ENCODE measurements at regions not wholly inside any gene's neighbourhood (a gene's known extent, or its start where the extent isn't known, plus 50 kb on each side); places are given as distances from the start of the nearest gene placed in this dataset.
"Not testable (repeated sequence)": the region's sequence is repeated elsewhere in the genome, so short reads cannot be mapped to it uniquely, and the experiment has no call there.

DNA sequence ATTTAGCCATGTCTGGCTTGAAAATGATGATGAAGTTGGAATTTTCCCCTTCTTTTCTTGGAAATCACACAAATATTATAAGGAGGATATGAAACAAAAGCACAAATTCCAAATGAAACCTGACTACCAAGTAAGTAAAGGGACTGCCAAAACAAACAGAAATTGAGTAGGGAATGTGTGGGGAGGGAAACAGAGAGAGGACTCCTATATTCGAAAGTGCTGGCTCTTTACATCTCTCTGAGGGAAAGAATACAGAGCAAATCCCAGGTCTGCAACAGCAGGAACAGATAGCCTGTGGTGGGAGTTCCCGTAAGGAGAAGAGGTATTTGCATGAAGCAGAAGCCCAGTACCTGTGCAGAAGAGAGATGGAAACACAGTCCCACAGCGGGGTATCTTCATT is 583.7 kb downstream of the EPM2A start:
- no peak for DNase-seq

DNA sequence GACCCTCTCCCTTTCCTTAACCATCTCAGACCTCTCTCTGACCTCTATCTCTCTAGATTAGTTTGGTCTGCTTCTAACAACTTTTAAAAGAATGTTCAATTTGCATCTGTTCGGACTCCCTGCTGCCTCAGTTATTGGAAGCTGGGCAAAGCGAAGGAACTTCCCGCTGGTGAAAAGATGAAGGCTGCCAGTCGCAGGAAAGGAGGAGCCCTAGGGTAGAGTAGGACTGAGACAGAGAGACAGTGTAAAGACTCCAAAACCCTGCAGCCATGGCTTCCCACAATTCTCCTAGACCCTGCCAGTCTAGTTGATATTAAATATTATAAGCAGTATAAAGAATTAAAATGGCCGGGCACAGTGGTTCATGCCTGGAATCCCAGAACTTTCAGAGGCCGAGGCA is 581.8 kb downstream of the EPM2A start:
- no peak for DNase-seq

DNA sequence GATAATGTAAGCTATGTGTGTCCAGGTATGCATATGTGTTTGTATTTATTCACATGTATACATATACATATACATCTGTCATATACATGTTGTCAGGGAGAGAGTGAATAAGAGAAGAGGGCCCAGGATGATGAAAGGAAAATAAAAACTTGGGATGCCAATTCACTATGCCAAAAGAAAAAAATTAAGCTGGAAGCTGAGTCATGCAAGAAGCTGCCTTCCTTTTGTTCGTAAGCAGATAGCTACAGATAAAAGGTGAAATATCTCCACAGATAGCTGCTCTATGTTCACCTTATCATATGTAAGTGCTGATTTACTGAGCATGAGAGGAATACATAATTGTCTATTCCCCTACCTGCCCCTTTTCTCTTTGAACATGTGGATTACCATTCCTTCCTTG is 579.9 kb downstream of the EPM2A start:
- DNase-seq, result no peak

DNA sequence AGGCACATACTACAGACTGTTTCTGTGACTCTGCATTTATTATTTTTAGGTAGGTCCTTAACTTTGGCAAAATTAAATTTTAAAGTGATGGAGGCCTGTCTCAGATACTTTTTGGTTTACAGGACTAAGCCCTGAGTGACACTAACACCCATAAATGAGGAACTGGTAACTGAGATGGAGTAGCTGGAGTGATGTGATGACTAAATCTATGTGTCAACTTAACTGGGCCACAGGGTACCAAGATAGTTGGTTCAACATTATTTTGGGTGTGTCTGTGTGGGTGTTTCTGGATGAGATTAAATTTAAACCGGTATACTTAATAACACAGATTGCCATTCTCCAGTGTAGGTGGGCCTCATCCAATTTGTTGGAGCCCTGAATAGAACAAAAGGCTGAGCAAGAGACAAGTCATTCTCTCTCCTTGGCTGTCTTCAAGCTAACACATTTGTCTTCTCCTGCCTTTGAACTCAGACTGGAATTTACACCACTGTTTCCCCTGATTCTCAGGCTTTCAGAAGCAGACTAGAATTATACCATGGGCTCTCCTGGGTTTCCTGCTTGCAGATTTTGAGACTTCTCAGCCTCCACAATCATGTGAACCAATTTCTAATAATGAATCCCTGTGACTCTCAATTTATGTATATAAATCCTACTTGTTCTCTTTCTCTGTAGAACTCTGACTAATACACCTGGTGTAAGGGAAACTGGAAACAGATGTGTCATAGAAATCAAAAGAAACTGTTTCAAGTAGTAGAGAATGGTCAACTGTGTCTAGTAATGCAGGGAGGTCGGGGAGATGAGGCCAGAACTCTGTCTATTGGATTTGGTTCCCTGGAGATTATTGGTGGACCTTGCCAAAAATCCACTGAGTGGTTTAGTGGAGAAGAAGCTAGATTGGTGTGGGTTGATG is 579.2 kb downstream of the EPM2A start:
- no peak for DNase-seq

DNA sequence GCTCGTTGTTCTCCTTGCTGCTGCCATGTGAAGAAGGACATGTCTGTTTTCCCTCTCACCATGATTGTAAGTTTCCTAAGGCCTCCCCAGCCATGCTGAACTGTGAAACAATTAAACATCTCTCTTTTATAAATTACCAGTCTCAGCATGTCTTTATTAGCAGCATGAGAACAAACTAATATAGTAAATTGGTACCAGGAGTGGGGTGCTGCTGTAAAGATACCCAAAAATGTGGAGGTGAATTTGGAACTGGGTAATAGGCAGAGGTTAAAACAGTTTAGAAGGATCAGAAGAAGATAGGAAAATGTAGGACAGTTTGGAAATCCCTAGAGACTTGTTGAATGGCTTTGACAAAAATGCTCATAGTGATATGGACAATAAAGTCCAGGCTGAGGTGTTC is 576.7 kb downstream of the EPM2A start:
- DNase-seq, result not testable (repeated sequence)

DNA sequence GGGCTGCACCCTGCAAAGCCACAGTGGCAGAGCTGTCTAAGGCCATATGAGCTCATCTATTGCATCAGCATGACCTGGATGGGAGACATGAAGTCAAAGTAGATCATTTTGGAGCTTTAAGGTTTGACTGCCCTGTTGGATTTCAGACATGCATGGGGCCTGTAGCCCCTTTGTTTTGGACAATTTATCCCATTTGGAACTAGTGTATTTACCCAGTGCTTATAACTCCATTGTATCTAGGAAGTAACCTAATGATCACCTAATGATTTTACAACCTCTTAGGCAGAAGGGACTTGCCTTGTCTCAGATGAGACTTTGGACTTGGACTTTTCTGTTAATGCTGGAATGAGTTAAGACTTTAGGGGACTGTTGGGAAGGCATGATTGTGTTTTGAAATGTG is 575.4 kb downstream of the EPM2A start:
- DNase-seq, result no peak

DNA sequence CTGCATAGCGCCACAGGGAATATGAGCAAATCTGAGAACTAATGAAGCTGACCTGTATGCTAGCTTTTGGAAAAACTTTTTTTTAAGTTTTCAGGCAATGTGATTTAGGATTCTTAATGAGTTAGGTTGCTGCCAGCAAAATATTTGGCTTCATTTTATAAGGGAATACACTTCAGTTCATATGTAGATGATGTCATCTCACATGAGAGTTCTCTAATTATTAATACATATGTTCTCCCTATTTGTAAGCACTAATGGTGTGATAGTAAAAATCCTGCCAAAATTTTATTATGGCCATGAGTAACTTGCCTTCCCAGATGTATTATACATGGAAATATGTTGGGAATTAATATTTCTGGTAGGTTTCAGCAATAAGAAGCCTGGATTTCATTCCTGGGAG is 573.8 kb downstream of the EPM2A start:
- DNase-seq, result no peak

DNA sequence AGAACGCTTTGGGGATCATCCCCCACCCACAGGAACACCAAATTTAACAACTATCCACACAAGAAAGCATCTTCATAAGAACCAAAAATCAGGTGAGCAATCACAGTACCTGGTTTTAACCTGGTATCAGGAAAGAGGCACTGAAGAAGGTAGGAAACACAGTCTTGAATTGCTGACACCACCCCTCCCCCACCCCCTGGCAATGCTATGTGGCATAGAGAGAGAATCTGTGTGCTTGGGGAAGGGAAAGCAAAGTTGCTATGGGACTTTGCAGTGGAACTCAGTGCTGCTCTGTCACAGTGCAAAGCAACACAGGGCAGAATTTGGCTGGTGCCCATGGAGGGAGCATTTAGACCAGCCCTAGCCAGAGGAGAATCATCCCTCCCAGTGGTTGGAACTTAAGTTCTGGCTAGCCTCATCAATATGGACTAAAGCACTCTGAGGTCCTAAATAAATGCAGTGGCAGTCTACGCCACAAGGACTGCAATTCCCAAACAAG is 565.5 kb downstream of the EPM2A start:
- no peak for DNase-seq

DNA sequence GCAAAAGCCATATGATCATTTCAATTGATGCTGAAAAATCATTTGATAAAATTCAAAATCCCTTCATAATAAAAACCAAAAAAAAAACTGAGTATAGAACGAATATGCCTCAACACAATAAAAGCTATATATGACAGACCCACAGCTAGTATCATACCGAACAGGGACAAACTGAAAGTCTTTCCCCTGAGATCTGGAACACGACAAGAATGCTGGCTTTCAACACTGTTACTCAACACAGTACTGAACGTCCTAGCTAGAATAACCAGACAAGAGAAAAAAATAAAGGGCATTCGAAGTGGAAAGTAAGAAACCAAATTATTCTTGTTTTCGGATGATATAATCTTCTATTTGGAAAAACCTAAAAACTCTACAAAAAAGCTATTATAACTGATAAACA is 559.9 kb downstream of the EPM2A start:
- no peak for DNase-seq

DNA sequence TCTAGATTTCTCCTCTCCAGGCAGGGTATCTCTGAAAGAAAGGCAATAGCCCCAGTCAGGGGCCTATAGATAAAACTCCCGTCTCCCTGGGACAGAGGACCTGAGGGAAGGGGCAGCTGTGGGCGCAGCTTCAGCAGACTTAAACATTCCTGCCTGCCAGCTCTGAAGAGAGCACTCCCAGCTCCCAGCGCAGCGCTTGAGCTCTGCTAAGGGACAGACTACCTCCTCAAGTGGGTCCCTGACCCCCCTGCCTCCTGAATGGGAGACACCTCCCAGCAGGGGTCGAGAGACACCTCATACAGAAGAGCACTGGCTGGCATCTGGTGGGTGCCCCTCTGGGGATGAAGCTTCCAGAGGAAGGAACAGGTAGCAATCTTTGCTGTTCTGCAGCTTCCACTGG is 556.9 kb downstream of the EPM2A start:
- no peak for DNase-seq

DNA sequence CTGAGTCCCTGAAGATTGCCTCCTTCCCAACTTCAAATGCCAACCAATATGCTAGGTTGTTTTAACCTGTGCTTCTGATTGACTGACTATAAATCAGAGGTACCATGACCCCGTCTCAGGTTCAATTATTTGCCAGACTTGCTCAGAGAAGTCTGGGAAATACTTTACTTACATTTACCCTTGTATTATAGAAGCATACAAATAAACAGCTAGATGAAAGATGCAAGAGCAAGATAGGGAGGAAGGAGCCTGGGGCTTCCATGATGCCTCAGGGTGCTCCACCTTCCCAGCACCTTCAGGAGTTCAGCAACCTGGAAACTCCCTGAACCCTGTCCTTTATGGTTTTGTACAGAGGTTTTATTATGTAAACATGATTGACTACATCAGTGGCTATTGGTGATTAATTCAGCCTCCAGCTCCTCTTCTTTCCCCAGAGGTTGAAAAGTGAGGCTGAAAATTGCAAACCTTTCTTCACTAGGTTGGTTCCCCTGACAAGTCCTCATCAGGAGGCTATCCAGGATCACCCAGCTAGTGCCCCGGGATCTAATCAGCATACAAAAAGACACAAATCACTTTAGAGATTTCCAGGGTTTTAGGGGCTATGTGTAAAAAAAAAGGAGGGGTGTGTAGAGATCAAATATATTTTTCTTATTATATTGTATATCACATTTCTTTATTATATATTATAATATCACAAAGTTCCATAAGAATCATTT is 547.7 kb downstream of the EPM2A start:
- no peak for DNase-seq

DNA sequence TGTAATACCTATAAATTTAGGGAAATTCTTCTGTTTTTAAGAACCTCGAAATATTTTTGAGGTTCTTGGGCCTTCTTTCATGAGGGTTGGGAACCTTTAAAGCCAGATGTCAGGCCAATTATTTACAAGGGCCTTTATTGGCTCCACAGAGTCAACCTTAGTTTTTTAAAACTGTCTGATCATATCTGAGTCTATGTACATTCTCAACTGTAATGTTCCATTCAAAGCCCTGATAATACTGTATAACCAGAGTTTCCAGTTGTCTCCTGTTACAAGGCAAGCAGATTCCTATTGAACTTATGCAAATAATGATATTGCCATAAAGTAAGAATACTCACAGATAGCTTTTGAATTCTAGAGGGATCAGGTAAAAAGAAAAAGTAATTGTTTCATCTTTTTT is 545.5 kb downstream of the EPM2A start:
- no peak for DNase-seq

DNA sequence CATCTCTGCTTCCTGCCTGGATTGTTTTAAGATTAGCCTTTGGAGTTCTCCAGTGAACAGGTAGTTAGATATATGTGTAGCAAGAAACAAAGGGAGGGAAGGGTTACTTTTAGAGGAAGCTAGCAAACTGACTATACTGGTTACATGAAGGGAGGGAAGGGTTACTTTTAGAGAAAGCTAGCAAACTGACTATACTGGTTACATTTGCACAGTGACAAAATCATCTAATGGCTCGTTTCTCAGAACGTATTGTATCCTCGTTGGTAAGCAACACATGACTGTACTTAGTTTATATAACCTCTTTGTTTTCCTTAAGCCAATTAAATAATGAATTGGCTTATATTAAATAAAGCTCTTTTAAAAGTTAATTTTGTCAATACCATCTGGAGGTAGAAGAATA is 540.9 kb downstream of the EPM2A start:
- DNase-seq, result no peak

DNA sequence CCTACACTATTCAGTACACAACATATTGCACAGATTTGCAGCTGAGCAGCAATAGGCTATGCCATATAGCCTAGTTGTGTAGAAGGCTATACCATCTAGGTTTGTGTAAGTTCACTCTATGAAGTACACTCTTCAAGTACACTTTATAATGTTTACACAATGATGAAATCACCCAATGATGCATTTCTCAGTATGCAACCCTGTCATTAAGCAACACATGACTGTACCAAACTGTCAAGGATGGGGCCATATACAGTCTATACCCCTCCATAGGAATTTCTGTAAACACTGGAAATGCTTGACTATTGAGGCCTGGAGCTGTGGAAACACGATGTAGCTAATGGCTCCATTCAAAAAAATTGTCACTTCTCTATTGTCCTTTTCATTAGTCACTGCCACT is 535.4 kb downstream of the EPM2A start:
- no peak for DNase-seq

DNA sequence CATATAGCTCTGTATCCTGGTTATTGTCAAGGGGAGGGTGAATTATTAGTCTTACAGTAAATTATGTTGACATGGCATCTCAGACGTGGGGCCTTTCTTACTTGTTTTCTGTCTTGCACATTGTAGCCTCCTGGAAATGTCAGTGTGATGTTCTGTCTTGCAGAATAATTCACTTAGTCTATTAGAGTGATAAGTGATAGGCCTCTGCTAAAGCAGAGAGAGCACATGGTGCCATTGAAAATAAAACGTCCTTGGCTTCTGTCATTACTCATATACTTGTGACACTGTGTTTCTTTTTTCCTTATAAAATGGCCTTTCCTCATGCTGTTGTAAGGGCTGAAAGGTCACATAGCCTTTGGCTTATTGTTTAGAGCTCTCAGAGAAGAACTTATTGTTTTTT is 531.0 kb downstream of the EPM2A start:
- DNase-seq, result no peak

DNA sequence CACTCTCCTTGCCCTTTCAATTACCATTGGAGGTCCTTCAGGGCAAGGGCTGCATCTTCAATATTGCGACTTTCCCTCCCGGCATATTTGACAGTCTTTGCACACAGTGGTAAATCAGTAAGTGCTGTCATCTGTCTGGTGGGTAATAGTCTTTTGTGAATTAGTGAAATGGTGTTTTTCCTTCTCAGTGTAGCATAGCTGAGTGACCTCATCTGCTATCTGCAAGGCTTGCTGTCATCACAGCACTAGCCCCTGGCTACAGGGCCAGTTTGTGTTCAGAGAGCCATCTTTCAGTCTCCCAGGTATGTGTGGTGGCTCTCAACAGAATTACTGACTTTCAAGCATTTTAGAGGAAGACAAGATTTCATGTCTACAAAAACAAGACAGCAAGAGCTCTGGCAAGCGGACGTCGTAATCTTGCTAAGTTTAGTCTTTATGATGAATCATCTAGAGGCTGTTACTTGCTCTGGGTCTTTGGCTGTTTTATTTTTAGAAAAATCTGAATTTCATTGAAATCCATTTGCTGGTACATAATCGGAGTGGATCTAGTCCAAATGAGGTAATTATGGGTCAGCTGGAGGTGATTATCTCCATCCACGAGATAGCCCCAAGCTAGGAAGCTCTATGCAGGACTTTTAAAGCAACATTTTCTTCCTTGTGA is 528.9 kb downstream of the EPM2A start:
- DNase-seq, result no peak

DNA sequence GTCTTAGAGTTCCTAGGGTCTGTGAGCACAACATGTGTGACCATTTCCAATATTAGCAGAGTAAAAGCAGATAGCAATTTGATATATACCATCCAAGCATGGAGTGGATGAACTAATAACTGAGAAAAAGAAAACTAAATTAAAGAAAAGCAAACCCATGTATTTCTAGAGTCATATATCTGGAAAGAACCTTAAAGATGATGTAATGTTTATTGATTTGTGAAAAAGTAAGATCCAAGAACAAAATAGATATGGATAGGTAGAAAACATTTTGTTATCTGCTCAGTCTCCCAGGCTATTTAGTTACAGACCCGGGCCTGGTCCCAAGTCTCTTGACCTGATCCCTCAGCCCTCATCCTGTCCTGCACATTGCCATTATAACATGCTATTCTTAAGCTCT is 526.8 kb downstream of the EPM2A start:
- no peak for DNase-seq

DNA sequence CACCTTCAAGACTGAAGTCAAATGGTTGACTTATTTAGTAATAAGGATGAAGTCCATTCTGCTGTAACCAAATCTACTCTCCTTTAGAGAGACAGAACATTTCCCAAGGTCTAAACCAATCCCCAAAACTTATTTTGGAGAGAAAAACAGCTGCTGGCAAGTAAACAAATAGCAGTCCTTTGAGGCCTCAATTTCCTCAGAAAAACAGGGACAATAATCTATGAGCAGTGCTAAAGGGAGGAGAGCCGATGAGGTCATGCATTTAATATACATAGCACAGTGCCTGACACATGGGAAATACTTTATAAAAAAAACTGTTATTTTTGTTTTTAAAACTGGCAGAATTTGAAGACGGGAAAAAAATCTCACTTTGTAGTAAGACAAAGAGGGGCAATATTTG is 526.0 kb downstream of the EPM2A start:
- no peak for DNase-seq

DNA sequence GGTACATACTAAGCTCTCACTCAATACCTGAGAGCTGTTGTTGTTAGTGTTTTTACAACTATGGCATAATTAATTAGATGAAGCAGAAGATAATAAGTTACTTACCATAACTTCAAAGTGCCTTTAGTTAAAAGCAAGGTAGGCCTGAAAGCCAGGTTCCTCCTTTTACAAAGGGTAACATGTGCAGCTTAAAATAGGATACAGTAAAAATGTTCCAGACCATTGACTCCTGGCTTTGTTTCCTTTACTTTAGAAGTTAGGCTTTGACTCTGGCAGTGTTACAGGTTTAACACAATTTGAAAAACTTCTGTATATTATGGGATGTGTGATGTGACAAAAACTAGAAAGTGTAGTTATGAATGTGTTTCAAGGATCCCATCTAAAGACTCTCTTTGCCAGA is 522.5 kb downstream of the EPM2A start:
- no peak for DNase-seq

DNA sequence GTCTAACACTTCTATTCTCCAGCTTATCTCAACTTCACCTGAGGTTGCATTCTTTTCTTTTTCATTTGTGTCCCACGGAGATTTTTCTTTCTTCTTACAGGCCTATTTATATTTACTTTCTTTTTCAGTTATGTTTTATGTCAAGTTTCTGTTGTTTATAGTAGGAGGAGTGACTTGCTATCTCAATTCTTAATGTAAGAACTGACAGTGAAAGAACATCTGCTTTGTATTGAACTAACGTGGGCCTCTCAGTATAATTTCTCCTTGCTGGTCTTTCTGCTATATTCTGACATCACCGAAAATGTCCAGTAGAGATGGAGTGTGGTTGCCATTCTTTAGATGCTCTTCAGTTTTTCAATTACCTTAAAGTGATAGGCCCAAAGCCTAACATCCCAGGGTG is 521.7 kb downstream of the EPM2A start:
- DNase-seq, result no peak

DNA sequence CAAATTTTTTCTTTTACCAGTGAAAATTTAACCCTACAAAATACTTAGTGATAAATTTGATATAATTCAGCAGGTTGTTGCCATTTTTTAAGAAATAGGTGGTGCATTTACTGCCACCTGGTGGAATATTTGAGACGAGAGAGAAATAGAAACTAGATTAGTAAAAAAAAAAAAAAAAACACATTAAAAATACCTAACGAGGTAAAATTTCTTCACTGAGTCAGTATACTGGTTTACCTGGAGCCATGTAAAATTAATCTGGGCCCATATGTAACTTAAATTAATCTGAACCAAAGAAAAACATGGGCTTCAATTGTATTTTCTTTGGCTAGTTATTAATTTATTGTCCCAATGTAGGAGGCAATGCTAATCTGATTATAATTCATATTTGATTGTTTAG is 520.8 kb downstream of the EPM2A start:
- DNase-seq, result peak; percentile 4

DNA sequence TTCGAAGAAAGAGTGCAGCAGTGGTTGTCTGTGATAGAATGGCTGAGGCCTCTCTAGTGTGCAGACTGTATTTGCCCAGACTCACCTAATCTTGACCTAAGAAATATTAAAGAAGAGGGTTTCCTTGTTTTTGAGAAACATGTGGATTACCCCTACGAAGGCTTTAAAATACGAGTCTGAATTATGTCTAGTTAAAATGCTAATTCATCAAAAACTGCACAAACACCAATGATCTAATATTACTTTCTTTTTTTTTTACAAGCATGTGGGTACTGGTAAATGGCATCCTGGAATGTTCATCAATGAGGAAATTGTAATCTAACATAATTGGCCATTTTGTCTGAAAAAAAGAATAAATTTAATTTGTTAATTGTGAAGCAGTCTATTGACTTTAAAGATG is 510.9 kb downstream of the EPM2A start:
- DNase-seq, result no peak

DNA sequence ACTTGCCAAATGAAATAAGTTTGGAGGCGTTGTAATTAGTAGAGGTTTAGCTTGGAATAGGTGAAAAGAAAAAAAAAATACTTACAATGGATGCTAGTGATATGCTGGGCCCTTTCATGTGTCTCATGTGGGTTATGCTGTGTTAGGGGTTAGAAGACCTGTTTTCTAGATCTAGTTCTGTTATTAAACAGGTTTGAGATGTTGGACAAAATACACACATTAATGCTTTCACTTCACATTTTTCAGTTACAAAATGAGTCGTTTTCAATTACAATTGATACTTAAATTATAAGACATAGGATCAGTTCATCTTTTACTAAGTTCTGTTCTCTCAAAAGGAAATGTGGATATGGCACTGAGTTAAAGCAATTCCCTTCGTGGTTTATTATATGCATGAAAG is 509.8 kb downstream of the EPM2A start:
- no peak for DNase-seq

DNA sequence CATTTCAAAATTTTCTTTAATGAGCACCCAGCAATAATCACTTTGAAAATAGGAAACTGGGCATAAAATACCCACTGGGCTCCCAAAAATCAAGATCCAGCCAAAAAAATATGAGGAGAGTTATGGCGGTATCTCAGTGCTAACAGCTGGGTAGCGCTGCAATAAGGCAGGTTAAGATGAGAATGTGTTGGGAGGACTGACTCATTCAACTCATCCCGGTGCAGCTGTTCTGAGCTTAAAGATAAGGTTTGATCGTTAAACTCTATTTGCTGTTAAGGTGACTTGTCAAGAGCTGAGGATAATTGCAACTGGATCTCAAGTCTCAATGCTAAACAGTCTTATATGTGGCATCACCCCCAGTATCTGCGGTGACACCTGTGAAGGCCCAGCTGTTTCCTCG is 507.7 kb downstream of the EPM2A start:
- no peak for DNase-seq
